ENCODE measurements at regions not wholly inside any gene's neighbourhood (a gene's known extent, or its start where the extent isn't known, plus 50 kb on each side); places are given as distances from the start of the nearest gene placed in this dataset.

- no peak for TF ChIP-seq CTCF (optimal IDR thresholded peaks at IDR 0.05 in 1 of 3, IDR thresholded peaks at IDR 0.05 in 1 of 3, conservative IDR thresholded peaks at IDR 0.05 in 1 of 3; ENCODE audit: extremely low read depth in 1 of 3, insufficient read depth in 2 of 3, low read length in 3 of 3)
- no peak for TF ChIP-seq EZH2 (IDR thresholded peaks at IDR 0.05; ENCODE audit: low read length)
Measured at GRCh38 chr17:27066315-27066714, 227.6 kb upstream of the WSB1 start.

Data from keratinocyte (primary cell).